HG03064 (cell line): ENCODE measurements at regions not wholly inside any gene's neighbourhood (a gene's known extent, or its start where the extent isn't known, plus 50 kb on each side); places are given as distances from the start of the nearest gene placed in this dataset.

ENCODE experiments used
- ATAC-seq: cut with Tn5 transposase; IDR thresholded peaks from one replicate; pipeline ENCODE4 v1.9.1; 2021; ENCODE audit warnings: low read depth; ENCODE audit not compliant: unreplicated experiment

GRCh38 chr2:14284244-14284643 is 348.3 kb upstream of the LRATD1 start:
- ATAC-seq = no peak

DNA sequence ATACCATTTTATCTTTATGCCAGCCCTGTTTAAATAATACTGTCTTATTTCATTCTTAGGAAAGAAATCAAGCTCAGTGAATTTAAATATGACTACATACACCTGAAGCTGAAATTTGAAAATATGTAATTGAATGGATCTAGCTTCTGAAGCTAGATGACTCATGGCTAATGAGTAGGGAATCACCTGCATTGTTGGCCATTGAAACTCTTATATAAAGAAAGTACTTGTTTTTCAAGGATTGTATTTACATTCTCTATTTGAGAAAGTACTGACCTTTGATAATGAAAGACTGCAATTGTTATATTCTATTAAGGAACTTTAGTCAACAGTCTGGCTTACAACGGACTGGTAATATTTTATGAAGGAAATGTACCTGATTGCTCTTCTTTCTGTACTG is 346.7 kb upstream of the LRATD1 start:
- no peak for ATAC-seq

- ATAC-seq = no peak
These were observed 344.5 kb upstream of the LRATD1 start for GRCh38 chr2:14288016-14288415.

DNA sequence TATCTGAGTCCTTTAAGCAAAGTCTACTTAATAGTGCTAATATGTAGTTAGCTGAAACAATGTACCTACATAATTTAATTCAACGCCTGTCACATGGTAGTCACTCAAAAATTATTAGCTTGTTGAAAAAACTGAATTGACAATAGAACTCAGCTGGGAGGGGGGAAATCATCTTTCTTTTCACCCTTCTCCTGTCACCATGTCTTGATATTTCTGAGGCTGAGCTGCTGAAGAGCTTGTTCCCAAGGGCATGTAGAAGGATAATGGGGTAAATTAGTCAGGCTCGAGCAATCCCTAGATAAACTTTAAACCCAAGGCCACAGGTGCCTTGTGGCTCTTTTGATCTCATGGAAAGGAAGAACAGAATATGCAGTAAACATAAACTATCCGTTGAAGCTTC is 339.6 kb upstream of the LRATD1 start:
- ATAC-seq = no peak

GRCh38 chr2:14297340-14297739 is 335.2 kb upstream of the LRATD1 start:
- no peak for ATAC-seq

DNA sequence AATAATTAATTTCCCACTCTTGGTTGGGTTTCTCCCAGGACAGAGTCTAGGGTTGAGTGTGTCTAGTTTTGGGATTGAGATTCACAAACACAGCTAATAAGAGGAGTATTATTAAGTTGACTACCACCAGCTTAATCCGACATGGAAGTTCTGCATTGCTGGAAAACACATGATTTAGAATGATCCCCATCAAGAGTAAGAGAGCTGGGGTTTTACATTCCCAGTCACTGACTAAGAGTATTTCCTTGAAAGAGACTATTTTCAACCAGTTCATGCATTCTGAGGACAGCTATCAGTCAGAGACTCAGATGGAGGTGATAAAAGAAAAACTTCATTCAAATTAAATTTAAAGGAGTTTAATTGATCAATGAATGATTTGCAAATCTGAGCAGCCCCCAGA is 334.6 kb upstream of the LRATD1 start:
- no peak for ATAC-seq

DNA sequence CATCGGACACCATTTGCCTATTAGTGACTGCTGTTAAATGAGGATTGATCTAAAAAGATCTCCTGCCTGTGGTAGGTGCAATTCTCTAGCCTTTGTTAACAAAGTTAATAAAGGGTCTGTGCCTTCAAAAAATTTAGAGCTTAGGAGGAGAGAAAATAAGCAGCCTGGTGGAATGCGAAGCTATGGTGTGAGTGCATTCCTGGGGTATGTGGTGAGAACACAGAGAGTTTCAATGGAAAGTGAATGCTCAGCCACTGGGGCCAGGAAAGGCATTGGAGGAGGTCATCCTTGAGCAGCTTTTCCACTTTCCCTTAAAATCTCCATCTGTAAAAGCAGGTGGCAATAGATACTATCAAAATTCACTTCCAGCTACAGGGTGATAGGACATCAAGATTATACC is 331.2 kb upstream of the LRATD1 start:
- ATAC-seq = no peak

GRCh38 chr2:14303366-14304115 is 329.0 kb upstream of the LRATD1 start:
- ATAC-seq = peak; percentile 58

GRCh38 chr2:14304326-14304725 is 328.2 kb upstream of the LRATD1 start:
- ATAC-seq = no peak

- ATAC-seq = no peak
These were observed 326.2 kb upstream of the LRATD1 start for GRCh38 chr2:14306268-14306861.

- no peak for ATAC-seq
These were observed 319.2 kb upstream of the LRATD1 start for GRCh38 chr2:14313341-14313740.

DNA sequence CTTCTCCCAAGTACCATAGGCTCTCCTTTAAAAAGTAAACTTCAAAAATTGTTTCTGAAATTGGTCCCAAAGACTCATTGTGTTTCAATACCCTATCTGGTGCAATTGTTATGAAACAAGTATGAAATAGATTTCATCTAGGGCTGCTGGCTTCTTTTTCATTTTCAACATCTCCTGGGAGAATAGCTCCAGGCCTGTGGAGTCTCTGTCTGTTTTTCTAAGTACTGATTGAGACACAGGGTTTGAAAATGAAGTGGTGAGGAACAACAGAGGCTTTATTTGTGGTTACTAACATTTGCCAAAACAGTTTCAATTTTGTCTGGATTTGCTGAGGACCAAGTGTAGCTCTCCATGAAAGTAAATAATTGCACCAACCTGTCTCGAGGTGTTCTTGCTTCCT is 315.9 kb upstream of the LRATD1 start:
- ATAC-seq = no peak

DNA sequence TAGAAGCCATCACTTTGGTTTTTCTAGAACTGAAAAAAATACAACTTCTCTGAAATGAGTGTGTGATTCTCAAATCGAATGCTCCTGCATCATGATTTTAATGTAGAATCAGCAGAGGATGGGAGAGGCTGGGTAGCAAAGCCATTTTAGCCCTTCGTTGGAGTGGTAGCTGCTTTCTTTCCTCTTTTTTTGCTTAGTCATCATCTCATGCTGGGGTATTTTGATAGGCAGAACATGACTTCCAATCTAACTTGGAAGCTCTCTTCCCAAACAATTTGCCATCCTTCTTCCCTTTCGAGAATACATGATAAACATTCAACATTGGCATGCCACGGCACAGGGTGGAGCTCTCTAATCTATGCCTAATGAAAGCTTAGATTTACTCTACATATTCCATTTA is 311.2 kb upstream of the LRATD1 start:
- no peak for ATAC-seq

DNA sequence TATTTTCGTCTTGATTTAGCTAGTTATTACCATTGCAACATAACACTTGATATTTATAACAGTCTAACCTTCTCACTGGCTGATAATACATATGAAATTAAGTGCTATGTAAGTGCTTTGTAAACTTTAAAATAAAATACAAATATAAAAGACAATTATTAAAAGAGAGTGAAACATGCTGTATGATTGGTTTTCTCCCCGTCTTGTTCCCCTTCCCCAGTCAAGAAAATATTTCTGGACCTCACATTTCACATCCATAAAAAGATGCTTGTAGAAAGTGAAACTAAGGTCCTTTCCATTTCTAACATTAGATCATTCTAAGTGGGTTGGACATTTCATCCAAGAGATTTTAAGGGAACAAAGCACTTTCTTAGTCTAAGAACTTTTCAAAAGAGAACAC is 310.2 kb upstream of the LRATD1 start:
- ATAC-seq = no peak

- ATAC-seq = no peak
These were observed 308.2 kb upstream of the LRATD1 start for GRCh38 chr2:14324308-14324707.

DNA sequence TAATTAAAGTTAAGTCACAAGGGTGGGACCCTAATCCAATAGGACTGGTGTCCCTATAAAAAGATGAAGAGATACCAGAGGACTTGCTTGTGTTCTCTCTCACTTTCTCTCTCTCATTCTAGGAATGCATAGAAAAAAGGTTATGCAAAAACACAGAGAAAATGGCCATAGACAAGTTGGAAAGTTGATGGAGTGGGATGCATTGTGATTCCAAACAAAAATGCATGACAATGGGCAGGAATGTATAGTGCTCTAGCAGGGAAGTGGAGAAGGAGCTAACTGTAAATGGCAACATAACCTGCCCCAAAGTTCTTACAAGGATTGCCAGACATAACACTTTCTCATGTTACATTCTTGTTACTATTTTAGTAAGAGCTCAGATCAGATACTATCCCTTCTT is 301.6 kb upstream of the LRATD1 start:
- ATAC-seq = no peak

DNA sequence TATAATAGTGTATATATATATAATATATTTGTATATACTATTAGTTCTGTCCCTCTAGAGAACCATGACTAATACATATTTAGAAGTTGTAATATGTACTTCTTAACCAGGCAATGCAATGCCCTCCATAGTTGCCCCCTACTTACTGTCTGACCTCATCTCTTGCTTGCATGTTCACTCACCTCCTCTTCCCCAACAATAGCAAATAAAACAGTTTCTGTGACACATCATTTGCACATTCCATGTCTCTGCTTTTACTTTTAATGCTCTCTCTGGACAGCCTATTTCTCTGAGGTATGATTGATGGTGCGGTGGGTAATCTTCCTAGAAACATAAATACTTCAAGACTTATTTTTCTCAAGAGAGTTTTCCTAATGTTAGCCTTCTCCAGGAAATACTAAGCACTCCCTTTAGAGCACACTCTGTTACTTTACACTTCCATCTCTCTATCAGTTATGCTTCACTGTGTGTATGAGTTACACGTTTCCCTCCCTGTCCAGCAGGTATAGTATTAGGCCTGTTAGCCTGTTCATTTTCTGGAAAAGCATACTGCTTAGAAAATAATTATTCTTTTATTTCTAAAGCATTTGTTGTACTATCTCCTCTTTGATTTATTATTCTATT is 295.6 kb upstream of the LRATD1 start:
- ATAC-seq = no peak

DNA sequence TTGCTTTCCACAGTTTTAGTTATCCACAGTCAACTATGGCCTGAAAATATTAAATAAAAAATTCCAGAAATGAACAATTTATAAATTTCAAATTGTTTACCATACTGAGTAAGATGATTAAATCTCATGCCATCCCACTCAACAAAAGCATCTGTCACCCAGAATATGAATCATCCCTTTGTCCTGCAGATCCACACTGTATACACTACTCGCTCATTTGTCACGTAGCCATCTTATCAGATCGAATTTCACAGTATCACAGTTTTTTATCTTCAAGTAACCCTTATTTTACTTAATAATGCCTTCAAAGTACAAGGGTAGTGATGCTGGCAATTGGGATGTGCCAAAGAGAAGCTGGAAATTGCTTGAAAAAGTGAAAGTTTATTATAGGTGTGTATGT is 291.8 kb upstream of the LRATD1 start:
- no peak for ATAC-seq

DNA sequence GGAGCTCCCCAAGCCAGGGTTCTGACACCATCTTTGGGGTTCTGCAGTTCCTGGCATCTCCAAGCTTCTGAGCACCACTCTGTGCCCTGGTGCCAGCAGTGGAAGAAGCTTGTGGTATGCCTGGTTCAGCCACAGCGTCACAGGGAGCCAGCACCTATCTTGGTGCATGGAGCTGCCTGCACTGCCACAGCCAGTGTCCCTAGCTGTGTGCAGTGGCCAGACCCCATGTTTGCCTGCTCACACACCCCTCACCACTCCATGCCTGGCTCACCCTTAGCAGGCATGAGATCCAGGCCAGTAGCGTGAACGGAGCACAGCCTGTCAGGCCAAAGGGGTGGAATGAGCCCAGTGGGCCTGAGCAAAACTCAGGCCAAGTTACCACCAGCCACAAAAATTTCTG is 290.2 kb upstream of the LRATD1 start:
- no peak for ATAC-seq

GRCh38 chr2:14344355-14344754 is 288.2 kb upstream of the LRATD1 start:
- ATAC-seq = no peak

- ATAC-seq = no peak
These were observed 284.3 kb upstream of the LRATD1 start for GRCh38 chr2:14348247-14348646.

GRCh38 chr2:14350856-14351255 is 281.7 kb upstream of the LRATD1 start:
- ATAC-seq = no peak
